RWPE1 (cell line): ENCODE measurements at regions not wholly inside any gene's neighbourhood (a gene's known extent, or its start where the extent isn't known, plus 50 kb on each side); places are given as distances from the start of the nearest gene placed in this dataset.

Source experiments
- CTCF ChIA-PET: fragments of 350-600 bp; sonication (Branson Sonifier 250); formaldehyde crosslinking; extraction: SDS; loops from one replicate; lab custom pipeline; 2021; lab: Yijun Ruan, JAX
- POLR2A ChIA-PET: fragments of 400-600 bp; formaldehyde crosslinking; extraction: SDS; loops from one replicate; lab custom pipeline; 2020; ENCODE audit warnings: antibody characterized with exemption; ENCODE audit not compliant: low non-redundant PET; lab: Yijun Ruan, JAX
- DNase-seq: peaks from one replicate; pipeline ENCODE4 v3.0.0; 2012; ENCODE audit warnings: low spot score
- H3K27ac ChIP-seq: fragments of 450-650 bp; 2 replicates; pipeline ENCODE4 v1.5.1; 2017
- TF ChIP-seq, protein P1 (sequence below): fragments of 450-650 bp; conservative IDR thresholded peaks from 2 replicates; pipeline ENCODE4 v1.5.1; 2017; ENCODE audit warnings: low read depth, mild to moderate bottlenecking

- no peak overlapping the region for H3K27ac ChIP-seq
- ChIA-PET POLR2A (no interaction called here), CTCF (no interaction called here)
- DNase-seq, result no peak
- TF ChIP-seq, protein P1, sequence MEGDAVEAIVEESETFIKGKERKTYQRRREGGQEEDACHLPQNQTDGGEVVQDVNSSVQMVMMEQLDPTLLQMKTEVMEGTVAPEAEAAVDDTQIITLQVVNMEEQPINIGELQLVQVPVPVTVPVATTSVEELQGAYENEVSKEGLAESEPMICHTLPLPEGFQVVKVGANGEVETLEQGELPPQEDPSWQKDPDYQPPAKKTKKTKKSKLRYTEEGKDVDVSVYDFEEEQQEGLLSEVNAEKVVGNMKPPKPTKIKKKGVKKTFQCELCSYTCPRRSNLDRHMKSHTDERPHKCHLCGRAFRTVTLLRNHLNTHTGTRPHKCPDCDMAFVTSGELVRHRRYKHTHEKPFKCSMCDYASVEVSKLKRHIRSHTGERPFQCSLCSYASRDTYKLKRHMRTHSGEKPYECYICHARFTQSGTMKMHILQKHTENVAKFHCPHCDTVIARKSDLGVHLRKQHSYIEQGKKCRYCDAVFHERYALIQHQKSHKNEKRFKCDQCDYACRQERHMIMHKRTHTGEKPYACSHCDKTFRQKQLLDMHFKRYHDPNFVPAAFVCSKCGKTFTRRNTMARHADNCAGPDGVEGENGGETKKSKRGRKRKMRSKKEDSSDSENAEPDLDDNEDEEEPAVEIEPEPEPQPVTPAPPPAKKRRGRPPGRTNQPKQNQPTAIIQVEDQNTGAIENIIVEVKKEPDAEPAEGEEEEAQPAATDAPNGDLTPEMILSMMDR, result no peak
Observed at GRCh38 chr21:16945580-16945979, 567.3 kb upstream of the CXADR start.

GRCh38 chr21:16956824-16957223 is 556.0 kb upstream of the CXADR start:
- TF ChIP-seq, protein P1, result no peak
- ChIA-PET POLR2A (no interaction called here), CTCF (interaction anchor here (0.6 kb wide), 1 partner anchor 9 kb away, joined by 3 read pairs; no protein-coding TSS in a partner anchor)
- no peak overlapping the region for H3K27ac ChIP-seq
- no peak for DNase-seq

DNA sequence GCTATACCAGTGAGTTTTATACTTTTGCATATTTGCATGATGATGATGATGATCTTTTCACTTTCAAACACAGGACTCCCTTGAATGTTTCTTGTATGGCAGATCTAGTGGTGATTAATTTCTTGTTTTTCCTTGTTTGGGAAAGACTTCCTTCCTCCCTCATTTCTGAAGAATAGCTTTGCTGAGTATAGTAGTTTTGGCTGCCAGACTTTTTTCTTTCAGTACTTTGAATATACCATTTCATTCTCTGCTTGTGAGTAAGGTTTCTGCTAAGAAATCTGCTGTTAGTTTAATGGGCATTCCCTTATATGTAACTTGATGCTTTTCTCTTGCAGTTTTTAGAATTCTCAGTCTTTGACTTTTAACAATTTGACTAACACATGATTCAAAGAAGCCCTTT is 547.4 kb upstream of the CXADR start:
- TF ChIP-seq, protein P1, result no peak
- H3K27ac ChIP-seq, result no peak overlapping the region
- ChIA-PET CTCF (no interaction called here), POLR2A (no interaction called here)
- DNase-seq, result no peak

GRCh38 chr21:16968436-16968835 is 544.4 kb upstream of the CXADR start:
- TF ChIP-seq, protein P1, result no peak
- DNase-seq, result no peak
- ChIA-PET POLR2A (no interaction called here), CTCF (interaction anchor here (0.6 kb wide), 1 partner anchor 554 kb away, joined by 4 read pairs; no protein-coding TSS in a partner anchor)
- no peak overlapping the region for H3K27ac ChIP-seq

GRCh38 chr21:16969636-16970035 is 543.2 kb upstream of the CXADR start:
- DNase-seq, result no peak
- H3K27ac ChIP-seq, result no peak overlapping the region
- ChIA-PET CTCF (no interaction called here), POLR2A (no interaction called here)
- TF ChIP-seq, protein P1, result no peak

GRCh38 chr21:16974060-16974459 is 538.8 kb upstream of the CXADR start:
- DNase-seq, result no peak
- H3K27ac ChIP-seq, result no peak overlapping the region
- TF ChIP-seq, protein P1, result no peak
- ChIA-PET POLR2A (no interaction called here), CTCF (no interaction called here)
